Glomerular visceral epithelial cell (primary cell): ENCODE measurements at regions not wholly inside any gene's neighbourhood (a gene's known extent, or its start where the extent isn't known, plus 50 kb on each side); places are given as distances from the start of the nearest gene placed in this dataset.
"Not testable (repeated sequence)": the region's sequence is repeated elsewhere in the genome, so short reads cannot be mapped to it uniquely, and the experiment has no call there.

Source experiments
- DNase-seq: peaks from one replicate; pipeline ENCODE4 v3.0.0-alpha.2; 2016; ENCODE audit errors: extremely low spot score

GRCh38 chr10:80750268-80750667 lies 212.6 kb downstream of the SH2D4B start:
- no peak for DNase-seq

GRCh38 chr10:80751940-80752339 lies 214.2 kb downstream of the SH2D4B start:
- no peak for DNase-seq

DNA sequence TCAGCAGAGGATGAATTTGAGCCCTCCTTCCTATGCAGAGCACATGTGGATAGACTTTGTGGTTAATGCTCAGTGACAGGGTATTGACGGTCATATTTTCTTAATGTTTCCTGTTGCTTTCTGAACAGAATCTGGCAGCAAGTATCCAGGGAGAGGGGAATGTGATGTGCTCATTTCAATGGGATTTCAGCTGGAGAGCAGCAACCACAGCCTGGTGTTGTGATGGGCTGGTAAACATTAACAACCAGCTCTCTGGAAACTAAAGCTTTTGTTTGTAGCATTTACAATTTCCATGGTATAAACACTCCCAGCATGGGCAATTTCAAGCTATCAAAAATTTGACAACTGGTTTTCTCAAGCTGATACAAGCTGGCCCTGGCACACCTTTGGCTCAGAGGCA lies 215.9 kb downstream of the SH2D4B start:
- DNase-seq: no peak

GRCh38 chr10:80755893-80756292 lies 218.2 kb downstream of the SH2D4B start:
- DNase-seq: no peak

DNA sequence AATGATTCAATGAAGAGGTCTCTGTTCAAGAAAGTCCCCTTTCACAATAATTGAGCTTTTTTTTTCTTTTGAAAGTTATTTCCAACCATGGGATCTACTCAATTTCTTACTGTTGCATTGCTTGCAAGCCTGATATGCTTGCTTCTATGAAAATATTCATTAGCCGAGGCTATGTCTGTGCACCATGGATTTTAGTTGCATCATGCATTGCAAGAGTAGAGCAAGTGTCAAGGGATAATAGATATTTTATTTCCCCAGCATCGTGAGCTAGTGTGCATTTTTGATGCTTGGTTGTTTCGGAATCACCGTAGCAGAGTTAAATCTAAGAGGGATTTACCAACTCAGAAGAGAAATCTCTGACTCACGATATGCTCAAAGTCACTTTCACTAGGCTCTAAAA lies 222.0 kb downstream of the SH2D4B start:
- no peak for DNase-seq

GRCh38 chr10:80760914-80761371 lies 223.2 kb downstream of the SH2D4B start:
- DNase-seq: no peak

GRCh38 chr10:80767963-80768362 lies 230.3 kb downstream of the SH2D4B start:
- DNase-seq: no peak

DNA sequence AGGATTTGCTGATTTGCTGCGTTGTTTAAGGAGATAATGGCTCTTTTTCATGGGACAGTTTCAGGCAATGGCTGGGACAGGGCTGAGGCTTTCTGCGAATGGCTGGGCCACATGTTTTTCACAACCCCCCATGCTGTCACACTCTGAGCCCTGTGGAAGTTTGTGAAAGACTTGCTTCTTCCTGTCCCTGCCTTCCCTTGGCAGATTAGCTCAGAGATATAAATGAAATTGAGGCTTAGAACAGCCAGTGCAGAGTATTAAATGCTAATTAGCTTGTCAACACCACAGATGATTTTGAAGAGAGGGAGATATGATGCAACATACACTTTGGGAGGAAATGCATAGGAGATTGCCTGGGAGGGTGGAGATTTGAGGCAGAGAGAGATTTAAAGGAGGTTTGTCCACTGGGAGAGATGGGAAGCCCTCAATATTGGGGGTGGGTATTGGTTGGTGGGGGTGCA lies 232.0 kb downstream of the SH2D4B start:
- no peak for DNase-seq

- DNase-seq: no peak
These were observed 232.5 kb downstream of the SH2D4B start for GRCh38 chr10:80770239-80770638.

GRCh38 chr10:80771285-80771684 lies 233.6 kb downstream of the SH2D4B start:
- no peak for DNase-seq

- no peak for DNase-seq
These were observed 234.3 kb downstream of the SH2D4B start for GRCh38 chr10:80771902-80772555.

DNA sequence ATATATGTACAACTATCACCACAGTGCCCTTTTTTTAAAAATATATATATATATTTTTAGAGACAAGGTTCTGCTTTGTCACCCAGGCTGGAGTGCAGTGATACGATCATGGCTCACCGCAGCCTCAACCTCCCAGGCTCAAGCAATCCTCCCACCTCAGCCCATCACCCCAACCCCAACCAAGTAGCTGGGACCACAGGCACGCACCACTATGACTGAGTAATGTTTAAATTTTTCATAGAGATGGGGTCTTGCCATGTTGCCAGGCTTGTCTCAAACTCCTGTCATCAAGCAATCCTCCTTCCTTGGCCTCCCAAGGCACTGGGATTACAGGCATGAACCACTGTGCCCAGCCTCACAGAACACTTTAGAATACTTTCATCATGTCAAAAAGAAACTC lies 234.9 kb downstream of the SH2D4B start:
- no peak for DNase-seq

DNA sequence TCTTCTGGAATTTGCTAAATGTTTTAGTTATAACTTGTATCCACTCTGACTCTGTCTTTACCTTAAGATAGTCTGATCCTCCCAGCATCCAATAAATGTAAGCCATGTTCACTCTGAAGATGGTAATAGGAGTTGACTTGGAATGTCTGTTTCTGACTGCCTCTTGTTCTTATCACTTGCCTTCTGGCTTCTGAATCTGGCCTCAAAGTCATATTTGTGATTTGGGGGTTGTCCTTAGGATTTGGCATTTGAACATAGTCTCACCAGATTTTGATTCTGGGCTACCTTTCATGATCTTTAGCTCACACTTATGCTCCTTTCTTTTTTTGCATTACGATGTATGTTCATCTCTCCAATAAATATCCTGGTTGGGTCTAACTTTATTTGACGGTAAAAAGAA lies 247.0 kb downstream of the SH2D4B start:
- DNase-seq: no peak

GRCh38 chr10:80786322-80786721 lies 248.6 kb downstream of the SH2D4B start:
- no peak for DNase-seq

- DNase-seq: no peak
These were observed 250.2 kb downstream of the SH2D4B start for GRCh38 chr10:80787952-80788351.

DNA sequence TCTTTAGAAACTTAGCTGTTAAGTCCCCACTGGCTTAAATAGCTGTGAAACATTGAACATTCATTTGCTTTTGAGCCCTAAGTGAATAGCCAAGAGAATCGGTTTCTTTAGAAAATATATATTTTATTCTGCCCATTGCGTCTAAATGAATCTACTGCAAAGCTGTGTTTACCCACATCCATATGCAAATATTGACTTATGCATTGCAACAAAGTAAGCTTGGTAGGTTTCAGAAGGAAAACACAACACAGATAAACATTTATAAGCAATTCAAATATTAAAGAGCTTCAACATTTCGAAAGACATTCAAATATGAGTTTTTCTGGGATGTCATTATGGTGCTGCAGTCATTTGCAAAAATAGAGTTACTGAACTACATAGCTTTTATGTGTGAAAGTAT lies 257.3 kb downstream of the SH2D4B start:
- DNase-seq: no peak

DNA sequence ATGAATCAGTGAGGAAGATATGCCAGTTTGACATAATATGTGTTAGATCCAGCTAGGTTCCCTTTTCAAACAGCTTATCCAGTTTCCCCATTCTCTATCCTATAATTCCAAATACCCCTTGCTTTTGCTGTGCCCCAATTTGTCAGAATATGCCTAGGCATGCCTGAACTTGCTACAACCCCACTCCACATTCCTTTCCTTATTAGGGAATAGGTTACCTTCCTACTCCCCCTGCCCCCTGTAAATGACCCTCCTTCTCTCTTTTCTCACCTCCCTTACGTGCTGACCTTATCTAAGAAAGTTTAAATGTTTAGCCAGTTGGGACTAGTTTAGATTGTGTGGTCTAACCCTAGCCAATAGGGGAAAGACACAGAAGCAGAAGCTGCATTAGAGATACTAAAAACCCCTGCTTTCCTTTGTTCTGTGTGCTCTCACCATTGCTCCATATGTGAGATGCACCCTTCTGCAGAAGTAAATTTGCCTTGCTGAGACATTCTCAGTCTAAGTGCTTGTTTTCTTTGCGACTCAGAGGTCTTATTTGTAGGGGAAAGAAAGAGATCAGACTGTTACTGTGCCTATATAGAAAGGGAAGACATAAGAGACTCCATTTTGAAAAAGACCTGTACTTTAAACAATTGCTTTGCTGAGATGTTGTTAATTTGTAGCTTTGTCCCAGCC lies 267.8 kb downstream of the SH2D4B start:
- DNase-seq: no peak

- DNase-seq: no peak
These were observed 276.5 kb downstream of the SH2D4B start for GRCh38 chr10:80814147-80814652.

GRCh38 chr10:80829151-80829550 lies 291.4 kb downstream of the SH2D4B start:
- no peak for DNase-seq

DNA sequence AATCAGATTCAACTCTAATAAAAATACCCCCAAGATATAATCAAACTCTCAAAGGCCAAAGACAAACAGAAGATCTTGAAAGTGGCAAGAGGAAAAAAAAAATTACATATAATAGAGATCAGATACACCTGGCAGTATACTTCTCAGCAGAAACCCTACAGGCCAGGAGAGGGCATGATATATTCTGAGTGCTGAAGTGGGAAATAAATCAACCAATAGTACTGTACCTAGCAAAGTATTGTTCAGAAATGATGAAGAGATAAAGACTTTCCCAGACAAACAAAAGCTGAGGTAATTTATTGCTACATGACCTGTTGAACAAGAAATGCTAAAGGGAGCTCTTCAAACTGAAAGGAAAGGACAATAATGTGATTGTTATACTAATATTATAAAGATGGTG lies 291.9 kb downstream of the SH2D4B start:
- no peak for DNase-seq

GRCh38 chr10:80832693-80833092 lies 295.0 kb downstream of the SH2D4B start:
- DNase-seq: not testable (repeated sequence)

DNA sequence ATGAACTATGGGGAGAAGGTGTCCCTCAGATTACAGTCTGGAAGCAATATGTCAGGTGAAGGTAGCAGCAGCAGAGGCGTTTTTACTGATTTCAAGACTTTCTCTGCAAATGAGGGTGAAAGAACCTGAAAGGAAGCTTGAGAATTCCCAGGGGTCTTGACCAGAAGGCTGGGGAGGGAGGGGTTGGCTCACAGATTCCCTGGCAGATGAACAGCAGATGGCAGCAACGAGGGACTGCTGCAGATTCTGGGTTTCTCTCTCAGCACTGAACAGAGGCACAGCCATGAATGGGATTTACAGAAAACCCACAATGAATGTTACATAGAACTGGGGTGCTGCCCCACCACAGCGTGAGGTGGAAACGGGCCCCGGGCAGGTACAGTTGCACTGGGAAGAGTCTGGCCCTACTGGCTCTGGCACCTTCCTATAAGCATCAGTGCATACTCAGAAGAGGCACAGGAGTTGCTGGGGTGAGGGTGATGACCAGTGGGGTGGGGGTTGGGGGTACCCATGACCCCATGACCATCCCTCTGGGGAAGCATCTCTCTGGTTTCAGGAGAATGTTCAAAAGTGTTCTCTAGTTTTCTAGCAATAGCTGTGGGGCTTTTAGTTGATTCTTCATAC lies 317.8 kb downstream of the SH2D4B start:
- DNase-seq: no peak

- no peak for DNase-seq
These were observed 318.5 kb downstream of the SH2D4B start for GRCh38 chr10:80856186-80856585.
